GM12878 (cell line): ENCODE measurements at regions not wholly inside any gene's neighbourhood (a gene's known extent, or its start where the extent isn't known, plus 50 kb on each side); places are given as distances from the start of the nearest gene placed in this dataset.

Experiments used
- ATF3 ChIP-seq: IDR thresholded peaks from 2 replicates; pipeline ENCODE4 v1.6.1; 2011; ENCODE audit warnings: low read depth, mild to moderate bottlenecking, low read length, moderate library complexity, borderline replicate concordance; ENCODE audit errors: extremely low read depth
- CEBPB ChIP-seq, 2 experiments: fragments of 150-350 bp in 1 of 2; IDR thresholded peaks; 2 replicates each; pipeline ENCODE4 v1.6.1; 2012 to 2014; ENCODE audit warnings: low read depth in 2 of 2, low read length in 2 of 2, borderline replicate concordance in 1 of 2, inconsistent platforms in 1 of 2
- CHD4 ChIP-seq: fragments of 200-600 bp; sonication (generic); IDR thresholded peaks from 2 replicates; pipeline ENCODE4 v1.6.1; 2016; ENCODE audit warnings: mild to moderate bottlenecking
- CTCF ChIP-seq, 3 experiments: IDR thresholded peaks in 2 of 3; conservative IDR thresholded peaks in 1 of 3; 2 replicates each; pipeline ENCODE4 v1.5.1; 2011; ENCODE audit warnings: low read depth in 3 of 3, low read length in 3 of 3, mild to moderate bottlenecking in 3 of 3, control low read depth in 2 of 3, moderate library complexity in 2 of 3, inconsistent platforms in 1 of 3, mixed read lengths in 1 of 3; ENCODE audit not compliant: control insufficient read depth in 2 of 3, insufficient read depth in 1 of 3; ENCODE audit errors: extremely low read depth in 1 of 3
- EZH2 ChIP-seq: IDR thresholded peaks from 2 replicates; pipeline ENCODE4 v1.6.1; 2012; ENCODE audit warnings: low read depth, mild to moderate bottlenecking, control low read depth, inconsistent platforms, low read length, borderline replicate concordance; ENCODE audit not compliant: control insufficient read depth
- HDGF ChIP-seq: fragments of 450-650 bp; IDR thresholded peaks from 2 replicates; pipeline ENCODE4 v1.6.1; 2016; ENCODE audit warnings: antibody characterized with exemption
- JUND ChIP-seq: IDR thresholded peaks from 2 replicates; pipeline ENCODE4 v1.6.1; 2012; ENCODE audit warnings: low read depth, mild to moderate bottlenecking, low read length, improper control_type of control experiment, moderate library complexity
- MEF2B ChIP-seq: fragments of 450-650 bp; IDR thresholded peaks from 2 replicates; pipeline ENCODE4 v1.6.1; 2018; ENCODE audit warnings: mild to moderate bottlenecking, moderate library complexity; ENCODE audit not compliant: partially characterized antibody, poor library complexity, severe bottlenecking
- NFIC ChIP-seq: IDR thresholded peaks from 2 replicates; pipeline ENCODE4 v1.6.1; 2012; ENCODE audit warnings: low read depth, mild to moderate bottlenecking, inconsistent platforms, low read length, moderate library complexity
- POLR2A ChIP-seq: IDR thresholded peaks from 2 replicates; pipeline ENCODE4 v1.6.1; 2011; ENCODE audit warnings: low read depth, mild to moderate bottlenecking, low read length
- RAD21 ChIP-seq: IDR thresholded peaks from 2 replicates; pipeline ENCODE4 v1.6.1; 2011; ENCODE audit warnings: mild to moderate bottlenecking, low read depth, low read length, moderate library complexity; ENCODE audit not compliant: insufficient read depth
- RFX5 ChIP-seq: IDR thresholded peaks from 2 replicates; pipeline ENCODE4 v1.6.1; 2011; ENCODE audit warnings: low read depth, low read length, improper control_type of control experiment
- TCF3 ChIP-seq: IDR thresholded peaks from 2 replicates; pipeline ENCODE4 v1.6.1; 2012; ENCODE audit warnings: low read depth, mild to moderate bottlenecking, low read length, borderline replicate concordance; ENCODE audit not compliant: insufficient read depth
- USF2 ChIP-seq: IDR thresholded peaks from 2 replicates; pipeline ENCODE4 v1.6.1; 2011; ENCODE audit warnings: low read depth, low read length, improper control_type of control experiment, borderline replicate concordance

- no peak for TF ChIP-seq TCF3
- TF ChIP-seq POLR2A = no peak
- TF ChIP-seq CTCF (IDR thresholded peaks at IDR 0.05 in 2 of 3, conservative IDR thresholded peaks at IDR 0.05 in 1 of 3; ENCODE audit: control insufficient read depth in 2 of 3, extremely low read depth in 1 of 3, insufficient read depth in 1 of 3, low read depth in 3 of 3, low read length in 3 of 3) = no peak
- TF ChIP-seq JUND = no peak
- TF ChIP-seq HDGF = no peak
- no peak for TF ChIP-seq MEF2B
- no peak for TF ChIP-seq NFIC
- TF ChIP-seq RFX5 = no peak
- no peak for TF ChIP-seq EZH2
- no peak for TF ChIP-seq USF2
- TF ChIP-seq RAD21 = no peak
- TF ChIP-seq CHD4 = no peak
- no peak for TF ChIP-seq CEBPB (IDR thresholded peaks at IDR 0.05; ENCODE audit: borderline replicate concordance in 1 of 2, low read depth in 2 of 2, low read length in 2 of 2)
- TF ChIP-seq ATF3 = no peak
Measured at GRCh38 chr11:116051494-116051893, 547.3 kb upstream of the CADM1 start.
